GM12878 (cell line): ENCODE measurements at regions not wholly inside any gene's neighbourhood (a gene's known extent, or its start where the extent isn't known, plus 50 kb on each side); places are given as distances from the start of the nearest gene placed in this dataset.

Source experiments
- ATAC-seq: fragments of 200-7000 bp; cut with Tn5 transposase; 3 replicates; pipeline ENCODE4 v1.9.1; 2020; ENCODE audit warnings: mild to moderate bottlenecking, moderate library complexity
- BruUV-seq: library from RNA; stranded (reverse); fragments of 400-500 nt; replicated peaks from 2 replicates; lab custom pipeline; 2021; lab: Mats Ljungman, UMichigan
- CTCF ChIA-PET: fragments of 300-600 bp; sonication (Branson Sonifier 250); formaldehyde crosslinking; extraction: SDS; loops from one replicate; lab custom pipeline; 2021; ENCODE audit warnings: inconsistent platforms; lab: Yijun Ruan, JAX
- POLR2A ChIA-PET: fragments of 350-600 bp; formaldehyde crosslinking; extraction: SDS; loops from one replicate; lab custom pipeline; 2021; ENCODE audit warnings: inconsistent platforms; lab: Charles Lee
- RAD21 ChIA-PET: fragments of 300-600 bp; sonication (Branson Sonifier 250); formaldehyde crosslinking; loops from one replicate; lab custom pipeline; 2023; ENCODE audit warnings: antibody characterized with exemption; ENCODE audit not compliant: unreplicated experiment; lab: Charles Lee
- SMC1A ChIA-PET: fragments of 300-600 bp; sonication (Branson Sonifier 250); formaldehyde crosslinking; loops from one replicate; lab custom pipeline; 2023; ENCODE audit not compliant: unreplicated experiment, uncharacterized antibody; lab: Charles Lee
- DNase-seq: peaks from one replicate; pipeline ENCODE4 v3.0.0-alpha.2; 2011; ENCODE audit warnings: low read depth, low spot score
- FAIRE-seq: peaks from 3 replicates; lab custom pipeline; 2011; peaks lifted over from hg19 to GRCh38; lab: Jason Lieb, UNC
- H2AFZ ChIP-seq: 2 replicates; pipeline ENCODE4 v1.6.0; 2011; ENCODE audit warnings: low read depth, low read length, control low read depth; ENCODE audit not compliant: control insufficient read depth
- H3K27ac ChIP-seq: 2 replicates; pipeline ENCODE4 v1.5.1; 2011; ENCODE audit warnings: control low read depth; ENCODE audit not compliant: control insufficient read depth, insufficient read depth
- H3K27me3 ChIP-seq, 2 experiments: replicated peaks in 1 of 2; 2 replicates each; pipeline versions ENCODE4 v1.6.0 to v1.6.1; 2011; ENCODE audit warnings: low read length in 1 of 2; ENCODE audit not compliant: control insufficient read depth in 2 of 2, insufficient read depth in 2 of 2
- H3K36me3 ChIP-seq, 2 experiments: 2 replicates each; pipeline ENCODE4 v1.5.1; 2011; ENCODE audit warnings: low read length in 1 of 2; ENCODE audit not compliant: control insufficient read depth in 2 of 2, insufficient read depth in 2 of 2
- H3K4me1 ChIP-seq: 2 replicates; pipeline ENCODE4 v1.6.1; 2011; ENCODE audit warnings: mild to moderate bottlenecking, low read length, moderate library complexity, mixed read lengths; ENCODE audit not compliant: control insufficient read depth, insufficient read depth
- H3K4me2 ChIP-seq: 2 replicates; pipeline ENCODE4 v1.6.0; 2011; ENCODE audit warnings: control low read depth; ENCODE audit not compliant: control insufficient read depth, insufficient read depth
- H3K4me3 ChIP-seq: fragments of 200-600 bp; sonication (generic); 2 replicates; pipeline ENCODE4 v1.5.1; 2016
- H3K79me2 ChIP-seq: 2 replicates; pipeline ENCODE4 v1.6.0; 2011; ENCODE audit warnings: low read length; ENCODE audit not compliant: control insufficient read depth, insufficient read depth
- H3K9ac ChIP-seq: 2 replicates; pipeline ENCODE4 v1.8.0; 2011; ENCODE audit warnings: low read length, control low read depth, mixed read lengths; ENCODE audit not compliant: control insufficient read depth, insufficient read depth
- H3K9me3 ChIP-seq: replicated peaks from 3 replicates; pipeline ENCODE4 v1.5.1; 2011; ENCODE audit warnings: mild to moderate bottlenecking, low read length; ENCODE audit not compliant: control insufficient read depth, insufficient read depth
- H4K20me1 ChIP-seq: 2 replicates; pipeline ENCODE4 v1.6.0; 2011; ENCODE audit not compliant: control insufficient read depth, insufficient read depth
- BCLAF1 ChIP-seq: fragments of 450-650 bp; IDR thresholded peaks from 2 replicates; pipeline ENCODE4 v1.6.1; 2017; ENCODE audit warnings: antibody characterized with exemption, mild to moderate bottlenecking, moderate library complexity
- CUX1 ChIP-seq: IDR thresholded peaks from 2 replicates; pipeline ENCODE4 v1.6.1; 2012; ENCODE audit warnings: improper control_type of control experiment, low read depth, low read length; ENCODE audit not compliant: insufficient replicate concordance
- DPF2 ChIP-seq: fragments of 450-650 bp; IDR thresholded peaks from 2 replicates; pipeline ENCODE4 v1.6.1; 2017; ENCODE audit warnings: mild to moderate bottlenecking
- EP300 ChIP-seq, 2 experiments: fragments of 150-350 bp in 1 of 2; IDR thresholded peaks; 2 replicates each; pipeline ENCODE4 v1.6.1; 2011 to 2012; ENCODE audit warnings: low read depth in 2 of 2, low read length in 2 of 2, borderline replicate concordance in 1 of 2, improper control_type of control experiment in 1 of 2, inconsistent platforms in 1 of 2; ENCODE audit not compliant: control insufficient read depth in 1 of 2
- KLF5 ChIP-seq: fragments of 450-650 bp; IDR thresholded peaks from 2 replicates; pipeline ENCODE4 v1.6.1; 2014; ENCODE audit warnings: mild to moderate bottlenecking; ENCODE audit not compliant: partially characterized antibody
- PBX3 ChIP-seq: IDR thresholded peaks from 2 replicates; pipeline ENCODE4 v1.6.1; 2011; ENCODE audit warnings: mild to moderate bottlenecking, low read depth, low read length, moderate library complexity; ENCODE audit not compliant: insufficient replicate concordance
- RELB ChIP-seq: fragments of 450-650 bp; IDR thresholded peaks from 2 replicates; pipeline ENCODE4 v1.6.1; 2017; ENCODE audit warnings: low read depth, mild to moderate bottlenecking, moderate library complexity
- RUNX3 ChIP-seq: IDR thresholded peaks from 2 replicates; pipeline ENCODE4 v1.6.1; 2012; ENCODE audit warnings: low read length, inconsistent platforms
- ZNF217 ChIP-seq: fragments of 450-650 bp; IDR thresholded peaks from 2 replicates; pipeline ENCODE4 v1.6.1; 2017; ENCODE audit warnings: antibody characterized with exemption, mild to moderate bottlenecking
- ZNF622 ChIP-seq: fragments of 450-650 bp; IDR thresholded peaks from 2 replicates; pipeline ENCODE4 v1.6.1; 2017; ENCODE audit warnings: mild to moderate bottlenecking, inconsistent platforms
- ZZZ3 ChIP-seq: IDR thresholded peaks from 2 replicates; pipeline ENCODE4 v1.6.1; 2011; ENCODE audit warnings: low read depth; ENCODE audit not compliant: control insufficient read depth, insufficient read length
- WGBS: methylation state at CpG from one replicate; pipeline ENCODE4 v1.1.6; 2016; ENCODE audit warnings: low lambda C conversion rate; ENCODE audit not compliant: insufficient replicate concordance, insufficient coverage; ENCODE audit errors: missing lambda C conversion rate; 5-methylcytosine and 5-hydroxymethylcytosine counted together
- in situ Hi-C: fragments of 300-500 bp; cut with MboI; formaldehyde crosslinking; loops from 9 replicates; pipeline ENCODE4 v1.14.3; 2018; ENCODE audit warnings: mixed read lengths
- intact Hi-C: fragments of 100-400 bp; cut with micrococcal nuclease; formaldehyde crosslinking; loops from one replicate; pipeline ENCODE4 v1.14.2; 2022; ENCODE audit not compliant: unreplicated experiment

- POLR2A ChIA-PET = no interaction called here
- SMC1A ChIA-PET = interaction anchor here (0.9 to 3.5 kb wide), 2 partner anchors 13 to 89 kb away, joined by 3 to 14 read pairs; no protein-coding TSS in a partner anchor
- intact Hi-C loops (no loop called here), in situ Hi-C loops (no loop called here)
- Histone ChIP-seq H3K9me3 (no peaks in the 10 kb centered on the region; the same call in 2 of the 3 replicates), H3K4me1 (no peaks in the 10 kb centered on the region), H3K4me3 (no peak overlapping the region), H3K79me2 (no peaks in the 10 kb centered on the region), H3K9ac (no peak overlapping the region), H3K4me2 (no peak overlapping the region), H2AFZ (no peak overlapping the region), H3K27me3 (no peaks in the 10 kb centered on the region), H3K36me3 (no peaks in the 10 kb centered on the region), H4K20me1 (no peaks in the 10 kb centered on the region), H3K27ac (no peak overlapping the region)
- DNase-seq (no peak), FAIRE-seq (no peak), ATAC-seq (no peak)
- CTCF ChIA-PET = no interaction called here
- WGBS = 96% methylated on average over 2 of the region's 2 CpGs
- TF ChIP-seq BCLAF1 (no peak), RELB (no peak), CUX1 (no peak), DPF2 (no peak), ZZZ3 (no peak), EP300 (IDR thresholded peaks at IDR 0.05; ENCODE audit: borderline replicate concordance in 1 of 2, control insufficient read depth in 1 of 2, low read depth in 2 of 2, low read length in 2 of 2) (no peak), KLF5 (no peak), PBX3 (no peak), RUNX3 (no peak), ZNF217 (no peak), ZNF622 (no peak)
- no TSS peak for BruUV-seq
- RAD21 ChIA-PET = no interaction called here
These were observed 359.5 kb downstream of the DTHD1 start for GRCh38 chr4:36640876-36641275.
